ENCODE measurements at regions not wholly inside any gene's neighbourhood (a gene's known extent, or its start where the extent isn't known, plus 50 kb on each side); places are given as distances from the start of the nearest gene placed in this dataset.
"Not testable (repeated sequence)": the region's sequence is repeated elsewhere in the genome, so short reads cannot be mapped to it uniquely, and the experiment has no call there.

DNA sequence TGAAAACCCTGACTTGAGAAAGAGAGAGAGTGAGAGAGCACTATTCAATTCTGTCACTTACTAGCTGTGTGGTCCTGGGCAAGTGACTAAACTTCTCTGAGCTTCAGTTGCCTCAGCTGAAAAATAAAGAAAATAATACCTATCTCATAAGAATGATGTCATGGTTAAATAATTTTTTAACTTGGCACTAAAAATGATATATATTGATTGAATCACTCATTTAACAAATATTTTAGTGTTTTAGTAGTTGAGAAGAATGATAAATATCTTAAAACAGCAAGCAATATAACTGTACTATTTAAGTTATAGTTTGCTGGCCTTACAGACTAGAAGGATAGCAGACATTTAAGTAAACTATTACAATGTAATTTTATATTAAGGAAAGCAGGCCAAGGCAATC lies 764.2 kb downstream of the DIAPH3 start:
- TF ChIP-seq, protein P1, sequence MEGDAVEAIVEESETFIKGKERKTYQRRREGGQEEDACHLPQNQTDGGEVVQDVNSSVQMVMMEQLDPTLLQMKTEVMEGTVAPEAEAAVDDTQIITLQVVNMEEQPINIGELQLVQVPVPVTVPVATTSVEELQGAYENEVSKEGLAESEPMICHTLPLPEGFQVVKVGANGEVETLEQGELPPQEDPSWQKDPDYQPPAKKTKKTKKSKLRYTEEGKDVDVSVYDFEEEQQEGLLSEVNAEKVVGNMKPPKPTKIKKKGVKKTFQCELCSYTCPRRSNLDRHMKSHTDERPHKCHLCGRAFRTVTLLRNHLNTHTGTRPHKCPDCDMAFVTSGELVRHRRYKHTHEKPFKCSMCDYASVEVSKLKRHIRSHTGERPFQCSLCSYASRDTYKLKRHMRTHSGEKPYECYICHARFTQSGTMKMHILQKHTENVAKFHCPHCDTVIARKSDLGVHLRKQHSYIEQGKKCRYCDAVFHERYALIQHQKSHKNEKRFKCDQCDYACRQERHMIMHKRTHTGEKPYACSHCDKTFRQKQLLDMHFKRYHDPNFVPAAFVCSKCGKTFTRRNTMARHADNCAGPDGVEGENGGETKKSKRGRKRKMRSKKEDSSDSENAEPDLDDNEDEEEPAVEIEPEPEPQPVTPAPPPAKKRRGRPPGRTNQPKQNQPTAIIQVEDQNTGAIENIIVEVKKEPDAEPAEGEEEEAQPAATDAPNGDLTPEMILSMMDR (IDR thresholded peaks at IDR 0.05) = no peak
- no peak for TF ChIP-seq POLR2A (IDR thresholded peaks at IDR 0.05)
- TF ChIP-seq EP300 (IDR thresholded peaks at IDR 0.05) = no peak
- no peaks in the 10 kb centered on the region for H3K36me3 ChIP-seq
- no peak overlapping the region for H3K4me3 ChIP-seq
- H3K27ac ChIP-seq = no peak overlapping the region
- H3K9me3 ChIP-seq = no peaks in the 10 kb centered on the region
- DNase-seq (ENCODE audit: low spot score in 2 of 2) = no peak
- H3K4me1 ChIP-seq = no peaks in the 10 kb centered on the region
- H3K27me3 ChIP-seq = no peaks in the 10 kb centered on the region

DNA sequence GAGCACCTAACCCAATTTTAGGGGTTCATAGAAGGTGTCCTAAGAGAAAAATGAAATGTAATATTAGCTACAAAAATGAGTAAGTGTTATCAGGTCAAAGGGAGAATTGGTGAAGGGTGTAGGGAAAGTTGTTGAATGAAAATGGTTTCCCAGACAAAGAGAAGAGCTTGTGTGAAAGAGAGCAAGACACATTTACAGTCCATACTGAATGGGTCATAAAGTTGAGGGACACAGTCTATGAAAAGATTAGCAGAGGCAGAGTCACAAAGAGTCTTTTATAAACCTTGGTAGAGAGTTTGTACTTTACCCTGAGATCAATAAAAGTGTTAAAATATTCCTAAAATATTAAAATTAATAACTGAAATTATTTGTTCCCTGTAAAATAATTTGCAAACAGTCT lies 759.4 kb downstream of the DIAPH3 start:
- no peaks in the 10 kb centered on the region for H3K4me1 ChIP-seq
- DNase-seq (ENCODE audit: low spot score in 2 of 2) = no peak
- H3K4me3 ChIP-seq = no peak overlapping the region
- H3K9me3 ChIP-seq = peaks cover 0 to 12% (median 0%) of the 10 kb centered on the region in 4 donors
- H3K36me3 ChIP-seq = no peaks in the 10 kb centered on the region
- no peak overlapping the region for H3K27ac ChIP-seq
- H3K27me3 ChIP-seq = no peaks in the 10 kb centered on the region
- no peak for TF ChIP-seq EP300 (IDR thresholded peaks at IDR 0.05)
- no peak for TF ChIP-seq POLR2A (IDR thresholded peaks at IDR 0.05)
- TF ChIP-seq, protein P1 (IDR thresholded peaks at IDR 0.05) = no peak

DNA sequence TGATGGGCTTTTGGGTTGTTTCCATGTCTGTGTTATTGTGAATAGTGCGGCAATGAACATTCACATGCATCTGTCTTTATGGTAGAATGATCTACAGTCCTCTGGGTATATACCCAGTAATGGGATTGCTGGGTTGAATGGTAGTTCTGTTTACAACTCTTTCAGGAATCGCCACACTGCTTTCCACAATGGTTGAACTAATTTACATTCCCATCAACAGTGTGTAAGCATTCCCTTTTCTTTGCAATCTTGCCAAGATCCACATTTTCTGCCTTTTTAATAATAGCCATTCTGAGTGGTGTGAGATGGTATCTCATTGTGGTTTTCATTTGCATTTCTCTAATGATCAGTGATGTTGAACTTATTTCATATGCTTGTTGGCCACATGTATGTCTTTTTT lies 756.5 kb downstream of the DIAPH3 start:
- peaks cover 0 to 12% (median 0%) of the 10 kb centered on the region in 4 donors for H3K9me3 ChIP-seq
- DNase-seq (ENCODE audit: low spot score in 2 of 2); H3K4me3 ChIP-seq; H3K27ac ChIP-seq; H3K36me3 ChIP-seq; H3K27me3 ChIP-seq; H3K4me1 ChIP-seq: not testable (repeated sequence)
- WGBS, 2 donors = 86 to 88% methylated on average over 2 of the region's 2 CpGs

DNA sequence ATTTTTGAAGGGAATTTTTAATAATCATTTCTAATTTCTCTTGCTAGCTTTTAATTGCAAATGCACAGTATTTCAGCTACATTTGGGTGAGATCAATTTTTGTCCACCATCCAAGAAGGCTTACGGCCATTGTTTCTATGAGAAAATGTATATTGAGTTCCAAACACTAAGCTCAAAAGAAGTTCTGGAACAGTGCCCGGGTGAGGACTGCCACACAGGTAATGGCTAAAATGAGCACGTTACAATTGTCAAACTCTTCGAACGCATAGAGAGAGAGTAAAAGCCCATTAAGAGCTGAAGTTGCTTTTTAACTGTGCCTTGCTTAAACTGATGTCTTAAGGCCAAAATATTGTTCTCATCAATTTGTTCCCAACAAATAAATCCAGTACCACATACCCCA lies 755.0 kb downstream of the DIAPH3 start:
- Histone ChIP-seq H3K4me3 (no peak overlapping the region), H3K27ac (no peak overlapping the region), H3K9me3 (peaks cover 0 to 12% (median 0%) of the 10 kb centered on the region in 4 donors), H3K36me3 (no peaks in the 10 kb centered on the region), H3K27me3 (no peaks in the 10 kb centered on the region), H3K4me1 (no peaks in the 10 kb centered on the region)
- TF ChIP-seq, protein P1 (IDR thresholded peaks at IDR 0.05) = no peak
- WGBS, 2 donors = 87 to 91% methylated on average over 5 of the region's 5 CpGs
- no peak for DNase-seq (ENCODE audit: low spot score in 2 of 2)

DNA sequence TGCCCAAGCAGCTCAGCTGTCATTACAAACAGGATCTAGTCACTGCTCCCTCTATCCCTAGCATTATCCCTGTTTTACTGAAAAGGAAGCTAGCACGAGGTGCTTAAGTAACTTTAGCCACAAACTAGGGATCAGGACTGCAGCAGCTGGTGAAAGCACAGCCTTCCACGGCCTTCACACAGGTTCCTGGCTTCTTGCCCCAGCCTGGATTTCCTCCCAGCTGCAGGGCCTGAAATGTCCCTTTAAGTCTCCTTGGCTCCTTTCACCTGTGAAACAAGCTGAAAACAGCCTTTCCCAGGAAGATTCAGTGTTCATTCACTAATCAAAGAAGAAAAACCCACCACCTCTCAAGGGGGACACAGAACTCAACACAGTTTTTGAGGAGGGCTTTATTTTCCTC lies 754.5 kb downstream of the DIAPH3 start:
- H3K27ac ChIP-seq = no peak overlapping the region
- H3K36me3 ChIP-seq = no peaks in the 10 kb centered on the region
- TF ChIP-seq EP300 (IDR thresholded peaks at IDR 0.05) (no peak), POLR2A (IDR thresholded peaks at IDR 0.05) (no peak)
- TF ChIP-seq, protein P1 (IDR thresholded peaks at IDR 0.05) = no peak
- DNase-seq (ENCODE audit: low spot score in 2 of 2) = no peak
- H3K4me3 ChIP-seq = no peak overlapping the region
- peaks cover 0 to 12% (median 0%) of the 10 kb centered on the region in 4 donors for H3K9me3 ChIP-seq
- WGBS, 2 donors = 26 to 45% methylated on average over 2 of the region's 2 CpGs
- H3K4me1 ChIP-seq = no peaks in the 10 kb centered on the region
- H3K27me3 ChIP-seq = no peaks in the 10 kb centered on the region

DNA sequence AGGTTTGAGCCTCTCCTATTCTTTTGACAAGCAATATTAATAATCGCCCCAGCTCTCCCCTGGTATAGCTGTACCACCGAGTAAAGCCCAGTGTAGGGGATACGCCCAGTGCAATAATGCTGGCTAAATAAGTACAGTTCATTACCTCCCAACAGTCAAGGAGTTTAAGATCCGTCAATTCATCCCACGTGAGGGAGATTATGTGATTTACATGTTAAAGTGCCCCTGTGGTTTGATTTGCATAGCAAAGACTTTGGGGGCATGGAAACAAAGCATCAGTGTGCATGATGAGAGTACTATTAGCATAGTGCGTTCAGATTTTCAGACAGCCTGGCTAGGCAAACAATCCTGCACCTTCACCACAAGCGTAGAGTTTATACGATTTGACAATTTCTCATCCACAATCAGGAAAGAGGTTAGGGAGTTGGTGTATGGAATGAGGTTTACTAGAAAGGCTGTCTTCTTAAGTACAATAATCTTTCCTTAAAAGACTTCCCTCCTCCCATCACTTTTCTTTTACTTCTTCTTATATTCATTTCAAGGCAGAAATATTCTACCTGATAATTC lies 754.0 kb downstream of the DIAPH3 start:
- 69 to 80% methylated on average over 8 of the region's 8 CpGs for WGBS, 2 donors
- Histone ChIP-seq H3K9me3 (peaks cover 0 to 12% (median 0%) of the 10 kb centered on the region in 4 donors), H3K27ac (no peak overlapping the region), H3K36me3 (no peaks in the 10 kb centered on the region), H3K4me3 (no peak overlapping the region), H3K4me1 (no peaks in the 10 kb centered on the region), H3K27me3 (no peaks in the 10 kb centered on the region)
- TF ChIP-seq, protein P1 (IDR thresholded peaks at IDR 0.05) = no peak
- no peak for TF ChIP-seq EP300 (IDR thresholded peaks at IDR 0.05)
- TF ChIP-seq POLR2A (IDR thresholded peaks at IDR 0.05) = no peak
- no peak for DNase-seq (ENCODE audit: low spot score in 2 of 2)

Data from tibial nerve (tissue), 4 donors.